Embryonic facial prominence (tissue), 1 donor: ENCODE measurements at regions not wholly inside any gene's neighbourhood (a gene's known extent, or its start where the extent isn't known, plus 50 kb on each side); places are given as distances from the start of the nearest gene placed in this dataset.

Experiments
- DNase-seq: peaks from one replicate; pipeline ENCODE4 v3.0.0-alpha.2; 2016; ENCODE audit errors: extremely low spot score

DNA sequence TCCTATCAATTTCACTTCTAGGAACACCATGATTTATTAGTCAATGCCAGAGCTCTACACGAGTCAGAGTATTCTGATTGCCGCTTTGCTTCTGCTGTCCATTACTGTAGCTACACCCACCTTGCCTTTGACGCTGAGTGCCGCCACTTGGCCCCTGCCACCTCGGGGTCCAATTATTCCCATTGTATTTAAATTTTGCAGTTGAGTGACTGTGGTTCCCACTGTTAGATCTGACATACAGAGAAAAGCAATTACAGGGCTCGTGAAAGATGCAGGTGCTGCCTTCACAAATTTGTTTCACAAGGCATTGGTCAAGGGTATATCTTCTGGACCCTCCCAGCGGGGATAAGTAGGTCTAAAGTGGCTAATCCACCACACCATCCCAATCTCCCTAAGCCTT is 428.9 kb downstream of the SIPA1L2 start:
- DNase-seq, result no peak

DNA sequence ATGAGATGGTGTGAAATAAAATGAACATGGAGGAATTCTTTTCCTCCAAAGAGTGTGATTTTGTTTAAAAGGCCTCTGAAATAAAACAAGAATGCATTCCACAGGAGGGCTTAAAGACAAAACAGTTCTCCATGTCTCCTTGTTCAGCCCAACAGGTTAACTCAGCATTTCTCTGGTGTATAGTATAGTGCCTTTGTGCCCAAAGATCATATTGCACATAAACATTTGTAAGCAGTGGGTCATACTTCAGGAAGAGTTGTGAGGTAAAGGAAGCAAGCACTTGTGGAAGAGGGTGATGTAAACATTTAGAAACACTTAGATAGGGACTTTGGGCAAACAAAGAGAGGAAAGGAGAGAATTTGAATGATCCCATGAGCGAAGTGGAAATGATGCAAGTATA is 433.9 kb downstream of the SIPA1L2 start:
- no peak for DNase-seq

DNA sequence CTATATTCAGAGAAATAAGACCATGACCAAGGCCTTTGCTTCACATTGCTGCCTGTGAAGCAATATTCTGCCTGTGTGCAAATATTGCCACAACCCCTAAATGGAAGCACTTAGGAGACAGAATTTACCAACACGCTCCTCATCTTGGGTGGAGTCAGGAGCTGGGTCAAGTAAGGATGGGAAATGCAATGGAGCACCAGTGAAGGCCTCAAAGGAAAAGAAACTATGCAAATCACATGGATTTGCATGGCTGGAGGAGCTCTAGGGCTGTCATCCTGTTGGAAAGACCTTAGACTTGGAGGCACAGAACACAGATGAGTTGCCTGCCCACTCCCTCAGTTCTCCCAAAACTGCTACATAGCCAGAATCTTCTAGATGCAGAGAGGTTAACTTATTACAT is 435.5 kb downstream of the SIPA1L2 start:
- DNase-seq, result no peak

DNA sequence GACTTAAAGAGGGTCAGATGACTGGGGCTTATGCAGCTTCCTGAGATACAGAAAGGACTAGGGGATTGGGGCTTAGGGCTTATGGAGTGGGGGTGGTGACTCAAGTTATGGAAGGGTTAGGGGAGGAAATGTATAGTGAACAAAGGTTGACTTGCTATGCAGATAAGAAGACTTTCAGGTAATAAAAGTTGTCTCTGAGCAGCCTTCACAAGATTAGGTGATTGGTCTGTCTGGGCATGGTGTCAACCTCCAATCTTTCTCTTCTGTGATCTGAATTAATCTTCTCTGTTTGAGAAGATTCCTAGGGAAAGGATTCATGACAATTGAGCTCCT is 436.5 kb downstream of the SIPA1L2 start:
- DNase-seq, result no peak

DNA sequence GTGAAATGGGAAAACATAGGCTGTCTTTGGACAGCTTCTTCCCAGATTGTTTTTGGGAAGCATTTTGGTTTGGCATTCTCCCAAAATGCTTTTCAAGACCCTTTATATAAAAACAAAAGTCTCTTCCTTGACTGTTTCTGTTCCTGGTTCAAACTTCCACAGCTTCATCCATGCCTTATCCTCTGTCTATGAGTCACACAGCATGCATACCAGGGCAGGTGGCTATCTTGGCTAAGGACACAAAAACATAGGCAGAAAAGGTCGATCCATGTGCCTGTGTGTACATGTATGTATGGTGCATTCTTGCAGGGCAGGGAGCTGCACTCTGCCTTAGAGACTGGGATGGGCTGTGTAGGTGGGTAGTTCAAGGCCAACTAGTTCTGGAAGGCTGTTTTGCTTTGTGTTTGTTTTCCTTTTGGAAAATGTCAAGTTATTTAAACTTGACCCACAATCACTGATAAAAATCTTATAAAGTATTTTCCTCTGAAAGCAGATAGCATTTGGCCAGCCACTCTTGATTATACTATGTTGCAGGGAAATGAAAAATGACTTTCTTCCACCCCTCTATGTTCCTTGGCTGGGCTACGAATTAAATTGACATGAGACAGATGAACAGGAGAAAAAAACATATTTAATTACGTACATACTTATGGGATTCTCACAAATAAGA is 437.0 kb downstream of the SIPA1L2 start:
- no peak for DNase-seq

DNA sequence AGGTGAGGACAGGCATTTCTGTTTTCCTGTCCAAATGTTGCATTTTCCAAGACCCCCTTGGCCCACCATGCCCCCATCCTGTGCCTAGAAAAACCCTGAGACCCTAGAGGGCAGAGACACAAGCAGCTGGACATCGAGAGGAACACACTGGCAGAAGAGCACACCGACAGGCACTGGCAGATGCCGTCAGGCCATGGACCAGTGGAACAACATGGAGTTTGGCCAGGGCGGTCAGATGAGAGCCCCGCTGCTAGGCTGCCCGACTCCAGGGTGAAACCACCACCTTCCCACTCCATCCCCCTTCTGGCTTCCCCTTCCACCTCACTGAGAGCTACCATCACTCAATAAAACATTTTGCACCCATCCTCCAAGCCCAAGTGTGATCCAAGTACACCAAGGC is 438.4 kb downstream of the SIPA1L2 start:
- no peak for DNase-seq

DNA sequence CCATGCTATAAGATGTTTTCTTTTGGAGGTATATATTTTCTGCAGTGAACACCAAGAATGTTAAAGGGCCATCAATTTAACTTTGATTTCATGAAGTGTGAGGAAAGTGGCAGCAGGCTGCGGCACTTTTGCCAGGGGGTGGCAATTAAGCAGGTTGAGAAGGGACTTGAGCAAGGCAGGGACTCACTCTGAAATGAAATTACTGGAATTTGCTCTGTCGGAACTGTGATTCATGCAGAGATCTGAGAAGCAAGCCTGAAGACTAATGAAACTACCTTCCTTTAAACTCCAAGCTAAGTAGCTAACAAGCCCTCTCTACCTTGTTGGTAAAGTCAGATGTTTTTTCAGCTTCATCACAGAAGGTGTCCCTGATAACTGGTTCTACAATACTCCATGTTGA is 441.6 kb downstream of the SIPA1L2 start:
- DNase-seq, result no peak

DNA sequence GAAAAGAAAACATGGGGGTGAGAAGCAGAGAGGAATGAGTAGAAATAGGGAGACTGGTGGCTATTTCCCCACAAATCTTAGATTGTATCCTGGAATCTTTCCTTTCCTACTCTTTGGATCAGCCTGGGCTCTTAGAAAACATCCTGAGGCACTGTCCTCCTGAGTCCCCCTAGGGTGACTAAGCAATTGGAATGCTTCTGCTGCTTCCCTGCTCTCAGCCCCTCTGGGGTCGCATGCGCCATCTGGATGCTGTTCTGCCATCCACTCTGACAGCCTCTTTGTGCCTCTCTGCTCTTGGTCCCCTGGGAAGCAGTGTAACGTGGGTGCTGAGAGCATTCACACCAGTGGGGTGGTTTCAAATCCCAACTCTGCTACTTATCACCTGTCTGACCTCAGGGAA is 443.0 kb downstream of the SIPA1L2 start:
- no peak for DNase-seq

DNA sequence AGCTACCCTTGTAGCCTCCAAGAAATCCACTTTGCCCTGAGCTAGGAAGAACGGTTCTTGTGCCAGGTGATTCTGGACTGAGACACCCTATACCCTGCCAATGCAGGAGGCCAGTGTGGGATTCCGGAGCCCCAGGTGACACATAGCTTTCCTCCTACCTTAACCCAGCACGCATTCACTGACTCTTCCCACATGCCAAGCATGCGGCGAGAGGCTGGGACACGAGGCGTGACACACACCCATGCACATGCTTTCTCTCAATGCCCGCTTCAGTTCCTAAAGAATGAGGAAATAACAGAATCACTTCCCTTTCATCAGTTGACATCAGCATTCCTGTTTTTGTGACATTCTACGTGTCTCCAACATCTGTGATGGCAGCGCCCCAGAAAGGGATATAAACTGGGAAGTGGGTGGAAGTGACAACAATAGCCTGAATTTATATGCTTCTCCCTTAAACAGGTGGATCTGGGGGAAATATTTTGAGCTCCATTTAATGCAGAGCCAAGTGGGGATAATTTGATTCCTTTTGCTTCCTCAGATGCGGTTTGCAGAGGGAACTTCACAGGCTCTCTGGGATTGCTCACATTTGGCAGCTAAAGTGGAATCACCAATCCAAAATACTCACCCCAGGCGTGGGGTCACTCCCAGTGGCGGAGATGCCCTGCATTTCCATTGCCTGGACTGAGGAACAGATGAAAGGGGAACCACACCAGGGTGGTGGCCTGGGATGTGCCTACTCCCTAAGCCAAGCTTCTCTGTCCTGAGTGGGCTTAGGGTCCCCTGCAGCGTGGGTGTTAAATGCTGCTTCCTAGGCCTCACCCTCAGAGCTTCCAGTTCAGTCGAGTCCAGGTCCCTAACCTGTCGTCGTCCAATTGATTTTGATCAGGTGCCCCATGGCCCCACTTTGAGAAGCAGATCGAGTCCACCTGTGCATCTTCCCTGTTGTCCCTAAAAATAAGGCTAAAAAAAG is 445.1 kb downstream of the SIPA1L2 start:
- no peak for DNase-seq

DNA sequence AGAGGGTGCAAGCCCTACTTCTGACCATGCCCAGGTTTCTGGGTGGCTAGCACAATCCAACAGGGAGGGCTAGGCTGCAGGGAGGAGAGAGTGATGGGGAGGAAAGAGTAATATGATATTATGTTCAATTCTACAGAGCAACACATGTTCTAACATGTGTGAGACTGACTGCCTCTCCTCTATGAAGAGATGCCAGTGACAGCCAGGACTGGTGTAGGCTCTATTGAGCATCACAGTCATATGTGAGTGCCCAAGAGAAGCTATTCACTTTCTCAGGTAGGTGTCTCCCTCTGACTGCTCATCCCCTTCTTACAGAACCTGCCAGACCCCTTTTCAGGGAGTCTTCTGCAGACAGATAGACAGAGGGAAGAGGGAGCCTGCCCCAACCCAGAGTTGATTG is 446.1 kb downstream of the SIPA1L2 start:
- DNase-seq, result no peak

DNA sequence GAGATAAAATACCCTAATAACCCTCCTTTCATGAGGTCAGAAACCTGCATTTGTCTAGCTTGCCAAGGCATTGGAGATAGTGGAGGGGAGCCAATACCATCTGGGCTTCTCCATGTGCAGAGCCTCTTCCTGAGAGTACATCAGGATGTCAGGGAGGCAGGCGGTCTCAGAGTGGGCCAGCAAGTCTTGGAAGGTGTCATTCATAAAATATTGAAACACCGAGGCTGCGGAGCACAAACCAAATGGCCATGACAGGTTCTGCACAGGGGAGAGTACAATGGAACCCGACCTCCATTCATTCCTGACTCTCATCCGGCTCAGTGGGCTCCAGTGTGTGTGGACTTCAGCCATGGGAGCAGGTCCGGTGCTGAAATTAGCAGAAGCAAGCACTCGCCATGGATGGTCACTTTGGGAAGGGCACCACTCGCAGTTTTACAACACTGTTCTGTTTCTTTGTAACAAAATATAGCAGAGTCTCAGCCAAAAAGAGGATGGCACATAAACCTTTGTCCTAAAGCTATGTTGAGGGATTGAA is 446.6 kb downstream of the SIPA1L2 start:
- DNase-seq, result no peak

DNA sequence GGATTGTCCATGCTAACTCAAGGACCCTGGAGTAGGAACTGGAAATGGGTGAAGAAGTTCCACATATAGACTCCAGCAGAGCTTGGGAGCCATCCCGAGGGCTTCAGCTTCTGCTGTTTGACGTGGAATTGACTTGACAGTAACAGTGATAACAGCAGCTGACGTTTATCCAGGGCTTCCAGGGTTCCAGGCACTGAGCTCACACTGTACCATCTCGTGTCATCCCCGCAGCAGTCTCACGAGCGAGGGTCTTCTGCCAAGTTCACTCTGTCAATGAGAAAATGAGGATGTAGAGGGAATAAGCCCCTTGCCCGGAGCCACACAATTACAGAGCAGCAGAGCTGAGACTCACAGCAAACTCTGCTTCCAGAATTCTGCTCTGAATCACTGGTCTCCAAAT is 447.7 kb downstream of the SIPA1L2 start:
- no peak for DNase-seq

DNA sequence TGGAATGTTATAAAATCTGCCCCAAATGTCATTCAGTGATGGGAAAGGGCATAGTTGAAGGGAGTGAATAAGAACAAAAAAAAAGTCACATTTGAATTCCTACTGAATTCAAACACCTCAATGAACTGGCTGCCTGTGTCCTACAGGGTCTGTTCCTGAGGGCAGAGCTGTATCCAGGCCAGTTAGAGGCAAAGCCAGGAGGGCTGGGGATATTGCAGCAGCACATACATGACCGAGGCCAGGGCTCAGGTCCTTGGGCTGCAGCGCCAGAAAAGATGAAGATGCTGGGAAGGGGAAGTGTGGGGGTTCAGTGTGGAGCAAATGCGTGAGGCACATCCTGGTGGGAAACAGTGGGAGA is 449.2 kb downstream of the SIPA1L2 start:
- no peak for DNase-seq

DNA sequence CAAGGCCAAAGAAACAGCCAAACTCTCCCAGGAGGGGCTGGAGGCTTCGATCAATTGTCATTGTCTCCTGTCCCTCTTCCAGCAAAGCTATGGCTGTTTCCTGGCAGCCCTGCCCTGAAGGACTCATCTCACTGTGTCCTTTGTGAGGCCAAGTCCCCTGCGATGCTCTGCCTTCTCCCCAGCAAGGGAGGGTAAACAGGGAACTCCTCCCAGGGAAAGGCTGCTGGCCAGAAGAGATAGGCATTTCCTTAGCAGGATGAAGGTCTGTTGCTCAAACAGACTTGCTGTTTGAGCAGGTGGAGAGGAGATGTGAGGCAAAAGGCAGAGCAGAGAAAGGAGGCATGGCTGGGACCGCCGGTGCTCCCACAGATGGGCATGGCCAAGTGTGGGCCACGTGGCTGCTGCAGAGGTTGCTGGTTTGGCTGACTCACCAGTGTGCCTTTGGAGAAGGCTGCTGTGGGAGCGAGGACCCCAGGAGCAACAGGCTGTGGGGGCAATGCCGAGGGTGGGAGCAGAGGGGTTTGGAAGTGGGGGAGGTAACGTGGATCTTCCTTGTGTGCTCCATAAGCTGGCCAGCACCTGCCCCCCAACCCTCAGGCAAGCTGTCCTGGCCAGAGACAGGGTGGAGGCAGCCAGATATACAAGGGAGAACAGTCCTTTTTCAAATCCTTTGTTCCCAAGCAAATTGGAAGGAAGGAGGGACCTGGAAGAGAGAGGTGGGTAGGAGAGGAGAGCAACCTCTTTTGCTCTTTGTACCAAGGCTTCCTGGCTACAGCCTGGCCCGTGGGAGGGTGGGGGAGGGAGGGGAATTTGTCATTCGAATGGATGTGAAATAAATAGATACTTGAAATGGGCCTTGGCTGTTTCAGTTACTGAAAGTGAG is 449.8 kb downstream of the SIPA1L2 start:
- DNase-seq, result no peak

DNA sequence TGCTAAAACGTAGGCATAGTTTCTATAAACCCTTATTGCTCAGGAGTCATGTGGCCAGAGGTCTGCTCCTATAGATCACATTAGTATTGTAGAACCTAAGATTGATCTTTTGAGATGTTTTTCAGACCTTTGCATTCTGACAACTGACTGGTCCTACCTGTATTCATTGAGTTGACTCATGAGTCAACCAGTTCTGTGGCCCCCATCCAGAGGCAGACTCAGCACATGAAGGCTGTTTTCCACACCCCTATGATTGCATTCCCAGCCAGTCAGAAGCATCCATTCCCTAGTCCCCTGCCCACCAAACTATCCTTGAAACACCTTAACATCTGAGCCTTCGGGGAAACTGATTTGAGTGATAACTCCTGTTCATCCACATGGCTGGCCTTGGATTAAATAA is 451.7 kb downstream of the SIPA1L2 start:
- DNase-seq, result no peak

DNA sequence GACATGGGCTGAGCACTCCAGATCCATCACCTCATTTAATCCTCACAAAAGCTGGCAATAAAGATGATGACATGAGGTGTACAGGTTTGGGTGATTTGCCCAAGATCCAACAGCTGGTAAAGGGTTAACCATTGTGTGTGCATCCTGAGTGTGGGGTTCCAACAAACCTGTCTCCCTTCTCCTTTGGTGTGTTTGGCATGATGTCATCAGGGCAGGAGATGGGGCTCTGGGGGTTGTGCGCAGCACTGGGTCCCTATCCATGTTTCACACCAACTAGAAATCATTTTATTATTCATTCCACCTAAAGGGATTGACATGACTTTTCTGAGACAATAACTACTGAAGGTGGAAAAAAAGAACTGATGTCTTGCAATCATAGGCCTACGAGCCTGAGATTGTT is 452.5 kb downstream of the SIPA1L2 start:
- no peak for DNase-seq

DNA sequence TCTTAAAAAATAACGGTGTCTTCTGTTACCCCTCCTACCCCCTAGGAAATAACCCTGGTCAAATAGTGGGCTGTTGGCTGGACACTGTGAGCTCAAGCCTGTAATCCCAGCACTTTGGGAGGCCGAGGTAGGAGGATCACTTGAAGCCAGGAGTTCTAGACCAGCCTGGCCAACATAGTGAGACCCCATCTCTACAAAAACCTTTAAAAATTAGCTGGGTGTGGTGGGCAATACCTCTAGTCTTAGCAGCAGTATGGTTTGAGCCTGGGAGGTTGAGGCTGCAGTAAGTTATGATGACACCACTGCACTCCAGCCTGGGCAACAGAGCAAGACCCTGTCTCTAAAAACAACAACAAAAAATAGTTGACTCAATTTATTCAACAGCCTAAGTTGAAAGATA is 453.7 kb downstream of the SIPA1L2 start:
- DNase-seq, result no peak

DNA sequence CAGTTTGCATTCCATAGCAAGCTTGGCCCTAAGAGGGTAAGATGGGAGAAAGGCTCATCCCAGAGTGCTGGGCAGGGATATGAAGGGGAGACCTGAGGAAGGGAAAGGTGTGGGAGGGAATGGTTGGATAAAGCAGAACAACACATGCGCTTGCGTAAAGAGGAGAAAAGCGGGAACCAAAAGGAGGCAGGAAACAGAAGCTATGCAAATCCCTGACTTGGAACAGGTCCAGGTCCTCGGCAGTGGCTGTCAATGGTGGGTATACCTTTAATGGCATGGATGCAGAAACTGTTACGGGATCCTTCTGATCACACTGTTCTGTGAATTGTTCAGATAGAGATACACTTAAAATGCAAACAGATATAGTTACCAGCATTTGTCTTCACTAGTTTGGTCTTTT is 455.6 kb downstream of the SIPA1L2 start:
- DNase-seq, result no peak

DNA sequence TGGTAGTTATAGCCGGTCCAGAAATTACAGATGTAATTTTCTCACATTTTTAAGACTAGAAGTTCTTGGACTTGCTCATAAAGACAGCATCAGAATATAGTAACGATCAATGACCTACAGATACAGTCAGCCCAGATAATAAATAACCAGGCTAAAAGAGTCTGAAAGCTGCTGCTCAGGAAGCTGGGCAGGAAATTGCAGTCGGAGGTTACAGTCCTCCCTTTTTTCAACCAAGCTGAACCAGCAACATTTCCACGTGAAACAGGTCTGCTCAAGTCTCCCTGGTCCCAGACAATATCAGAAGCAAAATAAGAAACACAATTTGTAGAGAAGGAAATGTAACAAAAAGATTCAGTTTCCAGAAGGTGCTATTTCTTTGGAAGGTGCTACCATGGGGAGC is 457.4 kb downstream of the SIPA1L2 start:
- DNase-seq, result no peak

DNA sequence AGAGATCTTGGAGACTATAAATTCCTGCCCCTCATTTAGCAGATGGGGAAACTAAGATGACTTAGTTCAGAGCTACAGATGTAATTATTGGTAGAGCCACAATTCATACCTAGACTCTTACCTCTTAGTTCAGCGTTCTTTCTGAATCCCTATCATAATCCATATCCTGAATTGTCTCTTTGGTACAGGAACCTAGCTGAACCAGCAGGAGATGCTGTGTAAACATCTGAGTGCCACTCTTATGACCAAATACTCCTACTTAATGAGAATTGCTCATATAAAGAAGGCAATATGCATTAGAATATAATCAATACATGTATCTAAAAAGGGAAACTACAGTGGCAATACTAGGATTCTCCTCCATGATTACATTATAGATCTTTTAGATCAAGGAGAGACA is 459.0 kb downstream of the SIPA1L2 start:
- no peak for DNase-seq

DNA sequence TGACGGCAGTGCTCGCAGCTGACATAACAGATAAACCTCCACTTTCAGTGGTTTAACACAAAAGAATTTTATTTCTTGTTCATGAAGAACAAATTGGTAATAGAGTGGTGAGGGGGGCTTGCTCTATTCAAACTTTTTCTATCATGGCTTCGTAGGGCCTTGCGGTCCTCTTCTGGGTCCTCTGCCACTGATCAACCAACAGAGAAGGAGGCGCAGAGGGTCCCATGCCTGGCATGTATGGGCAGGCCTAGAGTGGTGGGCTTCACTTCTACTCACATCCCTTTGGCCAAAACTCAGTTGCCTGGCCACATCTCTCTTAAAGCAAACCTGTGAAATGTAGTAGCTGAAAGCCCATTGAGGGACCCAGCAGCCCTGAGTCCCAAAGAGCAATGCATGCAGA is 460.5 kb downstream of the SIPA1L2 start:
- no peak for DNase-seq

DNA sequence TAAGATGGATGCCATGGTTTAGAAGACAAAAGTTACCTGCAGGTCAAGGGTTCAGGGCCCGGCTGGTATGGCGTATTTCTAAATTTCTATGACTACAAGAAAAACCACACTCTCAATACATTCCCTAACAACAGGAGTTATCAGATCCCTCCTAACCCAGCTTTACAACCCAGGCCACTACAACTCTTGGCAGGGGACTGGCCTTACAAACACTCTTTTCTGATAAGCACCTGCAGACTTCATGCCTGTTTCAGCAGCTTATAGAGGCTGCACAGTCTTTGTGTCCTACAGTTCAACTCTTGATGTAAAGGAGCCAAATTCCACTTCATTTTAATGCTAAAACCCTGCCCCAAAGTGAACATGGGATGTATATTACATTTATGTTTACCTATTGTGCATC is 461.4 kb downstream of the SIPA1L2 start:
- no peak for DNase-seq
